ENCODE measurements at regions not wholly inside any gene's neighbourhood (a gene's known extent, or its start where the extent isn't known, plus 50 kb on each side); places are given as distances from the start of the nearest gene placed in this dataset.
A peak's percentile ranks its signal among the peaks of the same experiment; 100 is the strongest.

GRCh38 chr5:73384861-73385260 is 63.7 kb downstream of the FOXD1 start:
- Histone ChIP-seq H3K9ac (ENCODE audit: low read length in 5 of 5) (no peak overlapping the region), H3K4me1 (ENCODE audit: control insufficient read depth in 5 of 5, insufficient read depth in 5 of 5, low read length in 5 of 5) (peaks cover 0 to 25% (median 21%) of the 10 kb centered on the region in 5 donors), H3K4me3 (ENCODE audit: low read depth in 1 of 5, low read length in 5 of 5) (no peak overlapping the region), H3K9me3 (ENCODE audit: control insufficient read depth in 5 of 5, low read length in 5 of 5) (peaks cover 5 to 21% (median 16%) of the 10 kb centered on the region in 5 donors), H3K27me3 (ENCODE audit: control insufficient read depth in 5 of 5, insufficient read depth in 4 of 5, low read length in 5 of 5) (peaks cover 33 to 45% (median 36%) of the 10 kb centered on the region in 5 donors), H3K27ac (ENCODE audit: low read depth, low read length) (no peak overlapping the region), H3K36me3 (ENCODE audit: control insufficient read depth in 5 of 5, insufficient read depth in 5 of 5, low read length in 5 of 5) (no peaks in the 10 kb centered on the region)

- peaks cover 5 to 21% (median 16%) of the 10 kb centered on the region in 5 donors for H3K9me3 ChIP-seq (ENCODE audit: control insufficient read depth in 5 of 5, low read length in 5 of 5)
- H3K27me3 ChIP-seq (ENCODE audit: control insufficient read depth in 5 of 5, insufficient read depth in 4 of 5, low read length in 5 of 5), result peaks cover 35 to 57% (median 39%) of the 10 kb centered on the region in 5 donors
- H3K9ac ChIP-seq (ENCODE audit: low read length in 5 of 5), result peak overlapping the region in 1 of 5 donors; percentile 32
- H3K36me3 ChIP-seq (ENCODE audit: control insufficient read depth in 5 of 5, insufficient read depth in 5 of 5, low read length in 5 of 5), result no peaks in the 10 kb centered on the region
- H3K27ac ChIP-seq (ENCODE audit: low read depth, low read length), result no peak overlapping the region
- H3K4me3 ChIP-seq (ENCODE audit: low read depth in 1 of 5, low read length in 5 of 5), result peak overlapping the region in 4 of 5 donors; percentile 27 to 66 (median 52)
- peaks cover 0 to 21% (median 16%) of the 10 kb centered on the region in 5 donors for H3K4me1 ChIP-seq (ENCODE audit: control insufficient read depth in 5 of 5, insufficient read depth in 5 of 5, low read length in 5 of 5)
Measured at GRCh38 chr5:73382401-73382740, 66.2 kb downstream of the FOXD1 start.

GRCh38 chr5:73381590-73382400 is 66.8 kb downstream of the FOXD1 start:
- Histone ChIP-seq H3K27ac (ENCODE audit: low read depth, low read length) (no peak overlapping the region), H3K27me3 (ENCODE audit: control insufficient read depth in 5 of 5, insufficient read depth in 4 of 5, low read length in 5 of 5) (peaks cover 35 to 57% (median 39%) of the 10 kb centered on the region in 5 donors), H3K36me3 (ENCODE audit: control insufficient read depth in 5 of 5, insufficient read depth in 5 of 5, low read length in 5 of 5) (no peaks in the 10 kb centered on the region), H3K4me3 (ENCODE audit: low read depth in 1 of 5, low read length in 5 of 5) (peak overlapping the region in 4 of 5 donors; percentile 27 to 66 (median 52)), H3K9me3 (ENCODE audit: control insufficient read depth in 5 of 5, low read length in 5 of 5) (peaks cover 5 to 21% (median 16%) of the 10 kb centered on the region in 5 donors), H3K9ac (ENCODE audit: low read length in 5 of 5) (peak overlapping the region in 1 of 5 donors; percentile 32), H3K4me1 (ENCODE audit: control insufficient read depth in 5 of 5, insufficient read depth in 5 of 5, low read length in 5 of 5) (peaks cover 0 to 21% (median 16%) of the 10 kb centered on the region in 5 donors)

GRCh38 chr5:73380710-73381589 is 67.6 kb downstream of the FOXD1 start:
- Histone ChIP-seq H3K4me1 (ENCODE audit: control insufficient read depth in 5 of 5, insufficient read depth in 5 of 5, low read length in 5 of 5) (peaks cover 0 to 21% (median 16%) of the 10 kb centered on the region in 5 donors), H3K4me3 (ENCODE audit: low read depth in 1 of 5, low read length in 5 of 5) (peak overlapping the region in 2 of 5 donors; percentile 19 to 61), H3K27ac (ENCODE audit: low read depth, low read length) (no peak overlapping the region), H3K27me3 (ENCODE audit: control insufficient read depth in 5 of 5, insufficient read depth in 4 of 5, low read length in 5 of 5) (peaks cover 32 to 57% (median 45%) of the 10 kb centered on the region in 5 donors), H3K9ac (ENCODE audit: low read length in 5 of 5) (no peak overlapping the region), H3K36me3 (ENCODE audit: control insufficient read depth in 5 of 5, insufficient read depth in 5 of 5, low read length in 5 of 5) (no peaks in the 10 kb centered on the region), H3K9me3 (ENCODE audit: control insufficient read depth in 5 of 5, low read length in 5 of 5) (peaks cover 5 to 18% (median 12%) of the 10 kb centered on the region in 5 donors)

- Histone ChIP-seq H3K9me3 (ENCODE audit: control insufficient read depth in 5 of 5, low read length in 5 of 5) (peaks cover 2 to 11% (median 6%) of the 10 kb centered on the region in 5 donors), H3K27me3 (ENCODE audit: control insufficient read depth in 5 of 5, insufficient read depth in 4 of 5, low read length in 5 of 5) (peaks cover 32 to 54% (median 48%) of the 10 kb centered on the region in 5 donors), H3K27ac (ENCODE audit: low read depth, low read length) (no peak overlapping the region), H3K4me1 (ENCODE audit: control insufficient read depth in 5 of 5, insufficient read depth in 5 of 5, low read length in 5 of 5) (peaks cover 0 to 21% (median 16%) of the 10 kb centered on the region in 5 donors), H3K36me3 (ENCODE audit: control insufficient read depth in 5 of 5, insufficient read depth in 5 of 5, low read length in 5 of 5) (no peaks in the 10 kb centered on the region), H3K4me3 (ENCODE audit: low read depth in 1 of 5, low read length in 5 of 5) (no peak overlapping the region), H3K9ac (ENCODE audit: low read length in 5 of 5) (no peak overlapping the region)
Measured at GRCh38 chr5:73380041-73380440, 68.5 kb downstream of the FOXD1 start.

GRCh38 chr5:73379435-73379834 is 69.1 kb downstream of the FOXD1 start:
- Histone ChIP-seq H3K4me1 (ENCODE audit: control insufficient read depth in 5 of 5, insufficient read depth in 5 of 5, low read length in 5 of 5) (peaks cover 0 to 21% (median 16%) of the 10 kb centered on the region in 5 donors), H3K27me3 (ENCODE audit: control insufficient read depth in 5 of 5, insufficient read depth in 4 of 5, low read length in 5 of 5) (peaks cover 32 to 54% (median 48%) of the 10 kb centered on the region in 5 donors), H3K9me3 (ENCODE audit: control insufficient read depth in 5 of 5, low read length in 5 of 5) (peaks cover 0 to 7% (median 0%) of the 10 kb centered on the region in 5 donors), H3K4me3 (ENCODE audit: low read depth in 1 of 5, low read length in 5 of 5) (no peak overlapping the region), H3K27ac (ENCODE audit: low read depth, low read length) (no peak overlapping the region), H3K36me3 (ENCODE audit: control insufficient read depth in 5 of 5, insufficient read depth in 5 of 5, low read length in 5 of 5) (no peaks in the 10 kb centered on the region), H3K9ac (ENCODE audit: low read length in 5 of 5) (no peak overlapping the region)

- no peak overlapping the region for H3K27ac ChIP-seq (ENCODE audit: low read depth, low read length)
- H3K9ac ChIP-seq (ENCODE audit: low read length in 5 of 5), result no peak overlapping the region
- no peak overlapping the region for H3K4me3 ChIP-seq (ENCODE audit: low read depth in 1 of 5, low read length in 5 of 5)
- peaks cover 0 to 21% (median 16%) of the 10 kb centered on the region in 5 donors for H3K4me1 ChIP-seq (ENCODE audit: control insufficient read depth in 5 of 5, insufficient read depth in 5 of 5, low read length in 5 of 5)
- H3K9me3 ChIP-seq (ENCODE audit: control insufficient read depth in 5 of 5, low read length in 5 of 5), result peaks cover 0 to 7% (median 0%) of the 10 kb centered on the region in 5 donors
- peaks cover 32 to 53% (median 48%) of the 10 kb centered on the region in 5 donors for H3K27me3 ChIP-seq (ENCODE audit: control insufficient read depth in 5 of 5, insufficient read depth in 4 of 5, low read length in 5 of 5)
- no peaks in the 10 kb centered on the region for H3K36me3 ChIP-seq (ENCODE audit: control insufficient read depth in 5 of 5, insufficient read depth in 5 of 5, low read length in 5 of 5)
Measured at GRCh38 chr5:73378765-73379164, 69.8 kb downstream of the FOXD1 start.

- no peak overlapping the region for H3K27ac ChIP-seq (ENCODE audit: low read depth, low read length)
- no peaks in the 10 kb centered on the region for H3K36me3 ChIP-seq (ENCODE audit: control insufficient read depth in 5 of 5, insufficient read depth in 5 of 5, low read length in 5 of 5)
- no peak overlapping the region for H3K4me3 ChIP-seq (ENCODE audit: low read depth in 1 of 5, low read length in 5 of 5)
- H3K4me1 ChIP-seq (ENCODE audit: control insufficient read depth in 5 of 5, insufficient read depth in 5 of 5, low read length in 5 of 5), result peaks cover 0 to 21% (median 16%) of the 10 kb centered on the region in 5 donors
- peaks cover 31 to 49% (median 45%) of the 10 kb centered on the region in 5 donors for H3K27me3 ChIP-seq (ENCODE audit: control insufficient read depth in 5 of 5, insufficient read depth in 4 of 5, low read length in 5 of 5)
- no peaks in the 10 kb centered on the region for H3K9me3 ChIP-seq (ENCODE audit: control insufficient read depth in 5 of 5, low read length in 5 of 5)
- H3K9ac ChIP-seq (ENCODE audit: low read length in 5 of 5), result no peak overlapping the region
Measured at GRCh38 chr5:73378070-73378469, 70.5 kb downstream of the FOXD1 start.

GRCh38 chr5:73376618-73377170 is 71.9 kb downstream of the FOXD1 start:
- no peak overlapping the region for H3K27ac ChIP-seq (ENCODE audit: low read depth, low read length)
- peaks cover 18 to 36% (median 31%) of the 10 kb centered on the region in 5 donors for H3K27me3 ChIP-seq (ENCODE audit: control insufficient read depth in 5 of 5, insufficient read depth in 4 of 5, low read length in 5 of 5)
- no peak overlapping the region for H3K4me3 ChIP-seq (ENCODE audit: low read depth in 1 of 5, low read length in 5 of 5)
- H3K36me3 ChIP-seq (ENCODE audit: control insufficient read depth in 5 of 5, insufficient read depth in 5 of 5, low read length in 5 of 5), result no peaks in the 10 kb centered on the region
- H3K4me1 ChIP-seq (ENCODE audit: control insufficient read depth in 5 of 5, insufficient read depth in 5 of 5, low read length in 5 of 5), result peaks cover 0 to 12% (median 6%) of the 10 kb centered on the region in 5 donors
- no peak overlapping the region for H3K9ac ChIP-seq (ENCODE audit: low read length in 5 of 5)
- no peaks in the 10 kb centered on the region for H3K9me3 ChIP-seq (ENCODE audit: control insufficient read depth in 5 of 5, low read length in 5 of 5)
